HepG2 (cell line): ENCODE measurements at regions not wholly inside any gene's neighbourhood (a gene's known extent, or its start where the extent isn't known, plus 50 kb on each side); places are given as distances from the start of the nearest gene placed in this dataset.

ENCODE experiments used
- ATAC-seq: fragments of 200-7000 bp; cut with Tn5 transposase; 3 replicates; pipeline ENCODE4 v1.9.1; 2020; ENCODE audit warnings: mild to moderate bottlenecking, moderate library complexity
- BruUV-seq: library from RNA; stranded (reverse); fragments of 400-500 nt; replicated peaks from 2 replicates; lab custom pipeline; 2021; lab: Mats Ljungman, UMichigan
- CTCF ChIA-PET: fragments of 300-600 bp; formaldehyde crosslinking; extraction: SDS; loops from one replicate; lab custom pipeline; 2021; ENCODE audit warnings: low total read pairs, inconsistent platforms, low intra/inter-chr PET ratio; lab: Yijun Ruan, JAX
- POLR2A ChIA-PET: fragments of 350-600 bp; sonication (Branson Sonifier 250); formaldehyde crosslinking; loops from one replicate; lab custom pipeline; 2020; ENCODE audit warnings: antibody characterized with exemption, inconsistent platforms; lab: Yijun Ruan, JAX
- DNase-seq: peaks from one replicate; pipeline ENCODE4 v3.0.0-alpha.2; 2015; ENCODE audit warnings: low spot score
- FAIRE-seq: peaks from 3 replicates; lab custom pipeline; 2011; peaks lifted over from hg19 to GRCh38; lab: Jason Lieb, UNC
- H2AFZ ChIP-seq: one replicate; pipeline ENCODE4 v1.6.1; 2011; ENCODE audit warnings: low read length, inconsistent platforms
- H3K27ac ChIP-seq: fragments of 300-600 bp; 3 replicates; pipeline ENCODE4 v1.8.0; 2011; ENCODE audit warnings: mixed run types, mild to moderate bottlenecking, mixed read lengths, low read length, inconsistent platforms; ENCODE audit not compliant: insufficient read depth; ENCODE audit errors: extremely low read length
- H3K27me3 ChIP-seq, 2 experiments: fragments of 200-600 bp in 1 of 2; 2 replicates in 1 of 2; 3 replicates in 1 of 2; pipeline versions ENCODE4 v1.6.0 to v1.8.0; 2011; ENCODE audit warnings: low read length in 2 of 2, mild to moderate bottlenecking in 2 of 2, moderate library complexity in 2 of 2, inconsistent platforms in 1 of 2; ENCODE audit not compliant: insufficient read depth in 2 of 2, control insufficient read depth in 1 of 2
- H3K36me3 ChIP-seq, 2 experiments: fragments of 200-600 bp in 1 of 2; replicated peaks in 1 of 2; 2 replicates in 1 of 2; 3 replicates in 1 of 2; pipeline versions ENCODE4 v1.5.1 to v1.8.0; 2011; ENCODE audit warnings: low read length in 2 of 2, inconsistent platforms in 1 of 2; ENCODE audit not compliant: insufficient read depth in 2 of 2, control insufficient read depth in 1 of 2
- H3K4me1 ChIP-seq: 2 replicates; pipeline ENCODE4 v1.5.1; 2012; ENCODE audit warnings: low read length, inconsistent platforms; ENCODE audit not compliant: insufficient read depth
- H3K4me2 ChIP-seq: 2 replicates; pipeline ENCODE4 v1.6.0; 2011; ENCODE audit warnings: low read depth, low read length, inconsistent platforms
- H3K4me3 ChIP-seq, 3 experiments: fragments of 200-600 bp in 1 of 3; sonication (generic), shearing (Covaris generic) in 1 of 3; replicated peaks in 1 of 3; 2 replicates each; pipeline ENCODE4 v1.5.1; 2011 to 2016; ENCODE audit warnings: low read length in 3 of 3, inconsistent platforms in 2 of 3, low read depth in 2 of 3, mild to moderate bottlenecking in 2 of 3, control low read depth in 1 of 3, mixed read lengths in 1 of 3; ENCODE audit not compliant: insufficient read depth in 1 of 3
- H3K79me2 ChIP-seq: one replicate; pipeline ENCODE4 v1.6.1; 2011; ENCODE audit warnings: low read length, inconsistent platforms; ENCODE audit not compliant: insufficient read depth
- H3K9ac ChIP-seq: 2 replicates; pipeline ENCODE4 v1.6.0; 2011; ENCODE audit warnings: mild to moderate bottlenecking, low read depth, low read length, inconsistent platforms; ENCODE audit not compliant: insufficient read depth
- H3K9me3 ChIP-seq: 2 replicates; pipeline ENCODE4 v1.5.1; 2012; ENCODE audit warnings: mild to moderate bottlenecking, low read length
- H4K20me1 ChIP-seq: 2 replicates; pipeline ENCODE4 v1.6.0; 2011; ENCODE audit warnings: inconsistent platforms, mild to moderate bottlenecking, low read length, moderate library complexity; ENCODE audit not compliant: insufficient read depth
- BCLAF1 ChIP-seq: fragments of 450-650 bp; IDR thresholded peaks from 2 replicates; pipeline ENCODE4 v1.6.1; 2017; ENCODE audit warnings: mild to moderate bottlenecking
- CCAR2 ChIP-seq: fragments of 200-400 bp; formaldehyde crosslinking; optimal IDR thresholded peaks from 2 replicates; pipeline ENCODE3; 2018; ENCODE audit warnings: low read depth, mild to moderate bottlenecking, low read length, moderate library complexity
- HINFP ChIP-seq: sonication (generic); formaldehyde crosslinking; IDR thresholded peaks from 2 replicates; pipeline ENCODE4 v1.4.0; 2020; ENCODE audit warnings: low read depth, mild to moderate bottlenecking, missing genetic modification reagents
- MEIS1 ChIP-seq: sonication (generic); formaldehyde crosslinking; IDR thresholded peaks from 2 replicates; pipeline ENCODE4 v1.9.0; 2021; ENCODE audit warnings: mild to moderate bottlenecking, missing genetic modification reagents, moderate library complexity, borderline replicate concordance
- NCOA1 ChIP-seq: sonication (generic); formaldehyde crosslinking; IDR thresholded peaks from 2 replicates; pipeline ENCODE4 v1.9.0; 2021; ENCODE audit warnings: missing genetic modification reagents
- RELA ChIP-seq: sonication (generic); formaldehyde crosslinking; IDR thresholded peaks from 2 replicates; pipeline ENCODE4 v1.4.0; 2020; ENCODE audit warnings: missing genetic modification reagents
- SNAPC5 ChIP-seq: sonication (generic); formaldehyde crosslinking; IDR thresholded peaks from 2 replicates; pipeline ENCODE4 v1.8.1; 2023; ENCODE audit warnings: mild to moderate bottlenecking, missing genetic modification reagents, borderline replicate concordance
- THAP9 ChIP-seq: sonication (generic); formaldehyde crosslinking; IDR thresholded peaks from 2 replicates; pipeline ENCODE4; 2020; ENCODE audit warnings: missing genetic modification reagents, mild to moderate bottlenecking, borderline replicate concordance
- ZNF253 ChIP-seq: sonication (generic); formaldehyde crosslinking; IDR thresholded peaks from 2 replicates; pipeline ENCODE4 v1.8.0; 2022; ENCODE audit warnings: mild to moderate bottlenecking, missing genetic modification reagents, borderline replicate concordance
- ZNF691 ChIP-seq: sonication (generic); formaldehyde crosslinking; IDR thresholded peaks from 2 replicates; pipeline ENCODE4 v1.4.0; 2020; ENCODE audit warnings: missing genetic modification reagents, low read depth, mild to moderate bottlenecking, borderline replicate concordance
- WGBS: methylation state at CpG from one replicate; pipeline ENCODE4 v1.1.6; 2017; ENCODE audit warnings: low lambda C conversion rate; 5-methylcytosine and 5-hydroxymethylcytosine counted together
- in situ Hi-C: cut with HindIII; loops from 2 replicates; pipeline ENCODE4 v1.10.0; 2017; ENCODE audit warnings: low pct_unique_long_range_greater_than_20kb; ENCODE audit not compliant: extremely low pct_ligation_motif_present
- intact Hi-C: fragments of 100-400 bp; cut with micrococcal nuclease; formaldehyde crosslinking; loops from one replicate; pipeline ENCODE4 v1.10.0; 2022; ENCODE audit not compliant: unreplicated experiment

GRCh38 chr18:67586101-67586500 lies 69.6 kb upstream of the DSEL start:
- ATAC-seq (no peak), FAIRE-seq (no peak), DNase-seq (no peak)
- ChIA-PET POLR2A (no interaction called here), CTCF (no interaction called here)
- H3K36me3 ChIP-seq, result no peaks in the 10 kb centered on the region
- H3K79me2 ChIP-seq, result no peaks in the 10 kb centered on the region
- in situ Hi-C loops (no loop called here), intact Hi-C loops (no loop called here)
- H3K27ac ChIP-seq, result no peak overlapping the region
- H3K4me1 ChIP-seq, result no peaks in the 10 kb centered on the region
- no peak overlapping the region for H2AFZ ChIP-seq
- no TSS peak for BruUV-seq
- no peak for TF ChIP-seq RELA (CRISPR knock-in tag)
- TF ChIP-seq HINFP, result no peak
- TF ChIP-seq BCLAF1, result no peak
- no peak for TF ChIP-seq MEIS1 (CRISPR knock-in tag)
- H3K9me3 ChIP-seq, result no peaks in the 10 kb centered on the region
- no peaks in the 10 kb centered on the region for H4K20me1 ChIP-seq
- no peaks in the 10 kb centered on the region for H3K27me3 ChIP-seq
- no peak overlapping the region for H3K4me3 ChIP-seq
- WGBS, result 10% methylated on average over 2 of the region's 2 CpGs
- H3K4me2 ChIP-seq, result no peak overlapping the region
- H3K9ac ChIP-seq, result no peak overlapping the region

GRCh38 chr18:67583621-67584020 lies 67.1 kb upstream of the DSEL start:
- no peaks in the 10 kb centered on the region for H3K79me2 ChIP-seq
- no TSS peak for BruUV-seq
- H4K20me1 ChIP-seq, result no peaks in the 10 kb centered on the region
- no peak overlapping the region for H3K9ac ChIP-seq
- H2AFZ ChIP-seq, result no peak overlapping the region
- H3K4me3 ChIP-seq, result no peak overlapping the region
- ATAC-seq (no peak), DNase-seq (no peak), FAIRE-seq (no peak)
- H3K9me3 ChIP-seq, result no peaks in the 10 kb centered on the region
- 3% methylated on average over 1 of the region's 1 CpG for WGBS
- ChIA-PET CTCF (no interaction called here), POLR2A (no interaction called here)
- intact Hi-C loops (no loop called here), in situ Hi-C loops (no loop called here)
- no peaks in the 10 kb centered on the region for H3K4me1 ChIP-seq
- H3K4me2 ChIP-seq, result no peak overlapping the region
- H3K27ac ChIP-seq, result no peak overlapping the region
- H3K27me3 ChIP-seq, result no peaks in the 10 kb centered on the region
- no peaks in the 10 kb centered on the region for H3K36me3 ChIP-seq
- no peak for TF ChIP-seq ZNF253
- TF ChIP-seq ZNF691, result no peak
- TF ChIP-seq CCAR2, result no peak
- no peak for TF ChIP-seq THAP9
- no peak for TF ChIP-seq NCOA1 (CRISPR knock-in tag)
- no peak for TF ChIP-seq SNAPC5 (CRISPR knock-in tag)
